Naive thymus-derived CD4-positive, alpha-beta T cell (primary cell): ENCODE measurements at regions not wholly inside any gene's neighbourhood (a gene's known extent, or its start where the extent isn't known, plus 50 kb on each side); places are given as distances from the start of the nearest gene placed in this dataset.
"Not testable (repeated sequence)": the region's sequence is repeated elsewhere in the genome, so short reads cannot be mapped to it uniquely, and the experiment has no call there.

Source experiments
- ATAC-seq: fragments of 150-1000 bp; cut with Tn5 transposase; 2 replicates; pipeline ENCODE4 v1.10.0; 2021; ENCODE audit warnings: mild to moderate bottlenecking, moderate library complexity
- CTCF ChIA-PET: fragments of 350-600 bp; sonication (Branson Sonifier 250); formaldehyde crosslinking; loops from one replicate; lab custom pipeline; 2021; ENCODE audit warnings: antibody characterized with exemption; lab: Charles Lee
- POLR2A ChIA-PET: fragments of 350-600 bp; sonication (Branson Sonifier 250); formaldehyde crosslinking; loops from one replicate; lab custom pipeline; 2021; ENCODE audit warnings: antibody characterized with exemption, inconsistent platforms; lab: Charles Lee
- DNase-seq, 9 donors: peaks; one replicate each; pipeline versions ENCODE4 v3.0.0 to v3.0.0-alpha.2; 2020 to 2022; ENCODE audit warnings: mixed read lengths in 1 of 9
- H3K27ac ChIP-seq: one replicate; pipeline ENCODE4 v1.7.0; 2013; ENCODE audit warnings: mild to moderate bottlenecking, low read depth, low read length, moderate library complexity
- H3K27me3 ChIP-seq, 2 donors: one replicate each; pipeline ENCODE4 v1.7.0; 2013; ENCODE audit warnings: low read length in 2 of 2, mild to moderate bottlenecking in 2 of 2, moderate library complexity in 2 of 2; ENCODE audit not compliant: control insufficient read depth in 2 of 2, insufficient read depth in 2 of 2
- H3K36me3 ChIP-seq, 3 experiments: 1 replicate in 2 of 3; 2 replicates in 1 of 3; pipeline ENCODE4 v1.7.0; 2013; ENCODE audit warnings: low read length in 3 of 3, mild to moderate bottlenecking in 3 of 3, moderate library complexity in 1 of 3; ENCODE audit not compliant: insufficient read depth in 3 of 3, control insufficient read depth in 2 of 3
- H3K4me1 ChIP-seq, 2 donors: one replicate each; pipeline ENCODE4 v1.7.0; 2013; ENCODE audit warnings: low read length in 2 of 2, mild to moderate bottlenecking in 2 of 2, moderate library complexity in 1 of 2; ENCODE audit not compliant: control insufficient read depth in 2 of 2, insufficient read depth in 2 of 2
- H3K4me3 ChIP-seq: 2 replicates; pipeline ENCODE4 v1.7.0; 2013; ENCODE audit warnings: mild to moderate bottlenecking, low read length
- H3K9me3 ChIP-seq, 3 experiments: 1 replicate in 2 of 3; 2 replicates in 1 of 3; pipeline ENCODE4 v1.7.0; 2013; ENCODE audit warnings: low read length in 3 of 3; ENCODE audit not compliant: control insufficient read depth in 2 of 3
- H3K27ac Mint-ChIP-seq, 9 donors: one replicate each; pipeline ENCODE4 v1.8.0; 2020 to 2022; ENCODE audit warnings: mixed read lengths in 9 of 9, mild to moderate bottlenecking in 8 of 9, moderate library complexity in 5 of 9, inconsistent platforms in 2 of 9
- H3K27me3 Mint-ChIP-seq, 5 donors: one replicate each; pipeline ENCODE4 v1.8.0; 2021 to 2022; ENCODE audit warnings: mixed read lengths in 5 of 5, mild to moderate bottlenecking in 1 of 5
- H3K36me3 Mint-ChIP-seq, 5 donors: one replicate each; pipeline ENCODE4 v1.8.0; 2020 to 2022; ENCODE audit warnings: mixed read lengths in 5 of 5, mild to moderate bottlenecking in 3 of 5, inconsistent platforms in 1 of 5
- H3K4me1 Mint-ChIP-seq, 7 donors: one replicate each; pipeline ENCODE4 v1.8.0; 2020 to 2022; ENCODE audit warnings: mixed read lengths in 7 of 7, mild to moderate bottlenecking in 3 of 7, inconsistent platforms in 1 of 7
- H3K4me3 Mint-ChIP-seq, 10 donors: one replicate each; pipeline ENCODE4 v1.8.0; 2020 to 2022; ENCODE audit warnings: mild to moderate bottlenecking in 10 of 10, mixed read lengths in 10 of 10, moderate library complexity in 6 of 10, inconsistent platforms in 2 of 10
- H3K9me3 Mint-ChIP-seq, 11 donors: one replicate each; pipeline ENCODE4 v1.8.0; 2020 to 2022; ENCODE audit warnings: mixed read lengths in 11 of 11, mild to moderate bottlenecking in 4 of 11, inconsistent platforms in 1 of 11, moderate library complexity in 1 of 11
- intact Hi-C, 2 donors: fragments of 100-400 bp; cut with micrococcal nuclease; formaldehyde crosslinking; loops; one replicate each; pipeline ENCODE4 v1.15.1; 2023

DNA sequence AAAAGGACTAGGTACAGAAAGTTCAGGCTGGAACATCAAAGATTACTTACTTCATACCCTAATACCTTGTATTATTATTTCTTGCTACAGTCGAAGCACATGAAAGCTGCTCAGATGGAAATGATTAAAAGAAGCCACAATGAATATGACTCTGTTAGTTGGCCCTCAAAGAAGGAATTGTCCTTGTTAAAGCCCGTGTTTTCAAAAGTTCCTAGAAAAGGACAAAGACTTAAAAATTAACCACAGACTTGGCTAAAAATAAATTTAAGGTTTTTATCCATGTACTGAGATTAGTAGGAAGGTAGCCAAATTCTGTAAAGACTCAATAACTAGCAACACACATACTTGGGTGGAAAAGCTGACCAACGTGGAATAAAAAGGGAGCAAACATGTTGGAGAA lies 251.0 kb upstream of the RARB start:
- H3K36me3 ChIP-seq: no peaks in the 10 kb centered on the region
- DNase-seq (no peak), ATAC-seq (no peak)
- Mint-ChIP-seq H3K9me3 (peaks cover 0 to 8% (median 1%) of the 10 kb centered on the region in 11 donors), H3K4me1 (no peaks in the 10 kb centered on the region), H3K36me3 (no peaks in the 10 kb centered on the region), H3K4me3 (no peak overlapping the region), H3K27ac (no peak overlapping the region), H3K27me3 (no peaks in the 10 kb centered on the region)
- intact Hi-C loops: no loop called here
- CTCF ChIA-PET: no interaction called here
- H3K9me3 ChIP-seq: no peaks in the 10 kb centered on the region
- no peak overlapping the region for H3K27ac ChIP-seq
- H3K4me3 ChIP-seq: no peak overlapping the region
- no peaks in the 10 kb centered on the region for H3K4me1 ChIP-seq
- no peaks in the 10 kb centered on the region for H3K27me3 ChIP-seq
- POLR2A ChIA-PET: no interaction called here

DNA sequence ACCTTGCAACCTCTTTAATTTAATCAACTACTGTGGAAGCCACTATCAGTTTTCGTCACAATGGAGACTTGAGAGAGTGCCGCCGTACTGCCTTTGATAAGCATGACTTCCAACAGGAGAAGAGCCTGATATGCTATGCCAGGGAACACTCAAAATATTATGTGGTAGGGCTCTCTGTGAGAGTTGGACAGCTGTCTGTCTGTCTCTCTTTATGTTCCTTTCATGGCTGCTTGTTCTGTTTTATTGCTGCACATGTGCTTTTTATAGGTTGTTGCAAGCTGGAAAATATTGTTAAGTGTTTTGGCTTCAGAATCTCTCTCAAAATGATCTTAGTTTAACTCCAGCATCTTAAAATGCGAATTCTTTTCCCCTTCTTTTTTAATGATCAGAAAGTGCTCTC lies 249.4 kb upstream of the RARB start:
- H3K27ac Mint-ChIP-seq: no peak overlapping the region
- no peak for DNase-seq
- ChIA-PET POLR2A (no interaction called here), CTCF (no interaction called here)
- Histone ChIP-seq H3K4me1 (no peaks in the 10 kb centered on the region), H3K4me3 (no peak overlapping the region), H3K27me3 (no peaks in the 10 kb centered on the region), H3K9me3 (no peaks in the 10 kb centered on the region), H3K27ac (no peak overlapping the region), H3K36me3 (no peaks in the 10 kb centered on the region)
- H3K4me1 Mint-ChIP-seq: no peaks in the 10 kb centered on the region
- H3K4me3 Mint-ChIP-seq: no peak overlapping the region
- no peaks in the 10 kb centered on the region for H3K27me3 Mint-ChIP-seq
- no peak for ATAC-seq
- intact Hi-C loops: no loop called here
- peaks cover 0 to 8% (median 4%) of the 10 kb centered on the region in 11 donors for H3K9me3 Mint-ChIP-seq
- H3K36me3 Mint-ChIP-seq: no peaks in the 10 kb centered on the region

DNA sequence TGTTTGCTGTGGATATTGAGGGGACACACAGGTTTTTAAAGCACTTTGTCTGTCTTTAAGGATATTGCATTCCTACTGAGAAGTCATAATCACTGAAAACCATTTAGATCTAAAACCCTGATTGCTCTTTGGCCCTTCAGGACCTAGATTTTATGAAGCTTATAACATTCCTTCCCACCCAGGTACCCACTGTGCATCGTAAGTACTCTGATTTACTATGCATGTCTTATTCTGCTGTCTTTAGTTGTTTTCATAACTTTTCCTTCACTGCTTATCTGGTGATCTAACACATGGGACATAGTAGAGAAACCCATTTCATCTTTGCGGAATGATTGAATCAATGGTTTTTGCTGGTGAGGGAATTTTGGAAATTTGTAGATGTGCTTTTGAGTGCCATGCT lies 247.0 kb upstream of the RARB start:
- H3K36me3 Mint-ChIP-seq: no peaks in the 10 kb centered on the region
- POLR2A ChIA-PET: no interaction called here
- no peak overlapping the region for H3K27ac Mint-ChIP-seq

DNA sequence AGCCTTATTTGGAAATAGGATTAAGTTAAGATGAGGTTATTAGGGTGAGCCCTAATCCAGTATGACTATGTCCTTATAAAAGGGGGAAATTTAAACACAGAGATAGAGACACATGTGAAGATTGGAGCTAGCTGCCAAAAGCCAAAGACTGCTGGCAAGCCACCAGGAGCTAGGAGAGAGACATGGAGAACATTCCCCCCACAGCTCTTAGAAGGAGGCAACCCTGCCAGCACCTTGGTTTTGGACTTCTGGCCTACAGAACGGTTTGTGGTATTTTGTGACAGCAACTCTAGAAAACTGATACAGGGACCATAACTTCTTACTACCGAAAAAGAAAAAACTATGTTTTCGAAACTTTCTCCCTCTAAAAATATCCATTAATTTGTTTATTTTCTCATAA lies 245.3 kb upstream of the RARB start:
- Histone ChIP-seq H3K36me3 (no peaks in the 10 kb centered on the region), H3K9me3 (no peaks in the 10 kb centered on the region), H3K27ac (no peak overlapping the region), H3K27me3 (no peaks in the 10 kb centered on the region), H3K4me3 (no peak overlapping the region), H3K4me1 (no peaks in the 10 kb centered on the region)
- H3K9me3 Mint-ChIP-seq: peaks cover 0 to 18% (median 3%) of the 10 kb centered on the region in 11 donors
- no peaks in the 10 kb centered on the region for H3K36me3 Mint-ChIP-seq
- no peak overlapping the region for H3K27ac Mint-ChIP-seq
- H3K27me3 Mint-ChIP-seq: no peaks in the 10 kb centered on the region
- POLR2A ChIA-PET: no interaction called here
- H3K4me3 Mint-ChIP-seq: no peak overlapping the region
- H3K4me1 Mint-ChIP-seq: no peaks in the 10 kb centered on the region
- intact Hi-C loops: no loop called here
- DNase-seq (no peak), ATAC-seq (no peak)
- CTCF ChIA-PET: no interaction called here

More for the DNA sequence above, 247.0 kb upstream of the RARB start:
- Histone ChIP-seq H3K4me1 (no peaks in the 10 kb centered on the region), H3K27ac (no peak overlapping the region), H3K27me3 (no peaks in the 10 kb centered on the region), H3K4me3 (no peak overlapping the region), H3K36me3 (no peaks in the 10 kb centered on the region), H3K9me3 (no peaks in the 10 kb centered on the region)
- intact Hi-C loops: no loop called here
- no peak overlapping the region for H3K4me3 Mint-ChIP-seq
- peaks cover 0 to 12% (median 4%) of the 10 kb centered on the region in 11 donors for H3K9me3 Mint-ChIP-seq
- DNase-seq (no peak), ATAC-seq (no peak)
- no peaks in the 10 kb centered on the region for H3K4me1 Mint-ChIP-seq
- no peaks in the 10 kb centered on the region for H3K27me3 Mint-ChIP-seq
- CTCF ChIA-PET: no interaction called here

DNA sequence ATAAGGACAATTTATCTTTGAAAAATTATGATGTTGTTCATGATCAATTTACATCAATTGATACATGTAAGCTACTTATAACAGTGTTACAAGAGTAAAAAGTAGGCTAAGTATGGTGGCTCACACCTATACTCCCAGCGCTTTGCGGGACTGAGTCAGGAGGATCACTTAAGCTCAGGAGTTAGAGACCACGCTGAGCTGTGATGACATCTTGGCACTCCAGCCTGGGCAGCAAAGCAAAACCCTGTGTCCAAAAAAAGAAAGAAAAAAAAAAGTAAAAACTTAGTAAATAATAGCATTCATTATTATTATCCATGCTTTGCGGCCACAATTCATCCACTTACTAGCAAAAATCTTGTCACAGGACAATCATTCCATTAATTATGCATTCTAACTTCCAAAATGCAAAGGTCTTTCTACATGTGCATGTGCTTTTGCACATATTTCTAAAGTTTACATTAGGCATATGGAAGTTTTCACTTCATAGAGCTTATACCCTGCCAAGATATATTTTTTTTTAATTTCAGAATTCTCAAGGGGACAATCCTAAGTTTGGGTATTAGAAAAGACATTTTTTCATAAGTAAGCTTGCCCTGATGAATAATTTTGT lies 243.3 kb upstream of the RARB start:
- Mint-ChIP-seq H3K36me3 (no peaks in the 10 kb centered on the region), H3K4me3 (no peak overlapping the region), H3K4me1 (no peaks in the 10 kb centered on the region), H3K27me3 (no peaks in the 10 kb centered on the region), H3K27ac (no peak overlapping the region), H3K9me3 (peaks cover 0 to 18% (median 3%) of the 10 kb centered on the region in 11 donors)
- Histone ChIP-seq H3K27me3 (no peaks in the 10 kb centered on the region), H3K4me3 (no peak overlapping the region), H3K36me3 (no peaks in the 10 kb centered on the region), H3K9me3 (no peaks in the 10 kb centered on the region), H3K4me1 (no peaks in the 10 kb centered on the region), H3K27ac (no peak overlapping the region)
- DNase-seq: no peak
- CTCF ChIA-PET: no interaction called here
- intact Hi-C loops: no loop called here
- ATAC-seq: no peak
- POLR2A ChIA-PET: no interaction called here

DNA sequence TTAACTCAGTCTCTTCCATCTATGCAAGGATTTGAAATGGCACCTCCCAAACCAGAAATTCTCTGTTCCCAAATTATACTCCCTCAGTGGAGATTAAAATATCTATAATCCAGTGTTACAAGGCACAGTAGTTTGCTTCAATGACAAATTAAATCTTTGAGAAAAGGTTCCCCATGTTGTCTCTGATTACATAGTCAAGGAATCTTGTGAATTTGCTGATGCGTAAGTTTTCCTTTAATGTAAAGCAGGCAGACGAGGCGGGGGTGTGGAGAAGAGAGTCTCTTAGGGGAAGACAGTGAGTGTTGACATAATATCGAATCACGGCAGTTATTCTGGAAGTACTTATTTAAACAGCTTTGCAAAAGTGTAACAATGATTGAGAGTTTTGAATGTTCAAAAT lies 236.4 kb upstream of the RARB start:
- Histone ChIP-seq H3K4me3 (no peak overlapping the region), H3K4me1 (no peaks in the 10 kb centered on the region), H3K27ac (no peak overlapping the region), H3K36me3 (no peaks in the 10 kb centered on the region), H3K9me3 (no peaks in the 10 kb centered on the region), H3K27me3 (no peaks in the 10 kb centered on the region)
- H3K9me3 Mint-ChIP-seq: peaks cover 0 to 6% (median 3%) of the 10 kb centered on the region in 11 donors
- no peaks in the 10 kb centered on the region for H3K36me3 Mint-ChIP-seq
- ChIA-PET CTCF (no interaction called here), POLR2A (no interaction called here)
- H3K27ac Mint-ChIP-seq: no peak overlapping the region
- H3K4me1 Mint-ChIP-seq: no peaks in the 10 kb centered on the region
- intact Hi-C loops: no loop called here
- H3K4me3 Mint-ChIP-seq: no peak overlapping the region
- ATAC-seq (no peak), DNase-seq (no peak)
- H3K27me3 Mint-ChIP-seq: no peaks in the 10 kb centered on the region

DNA sequence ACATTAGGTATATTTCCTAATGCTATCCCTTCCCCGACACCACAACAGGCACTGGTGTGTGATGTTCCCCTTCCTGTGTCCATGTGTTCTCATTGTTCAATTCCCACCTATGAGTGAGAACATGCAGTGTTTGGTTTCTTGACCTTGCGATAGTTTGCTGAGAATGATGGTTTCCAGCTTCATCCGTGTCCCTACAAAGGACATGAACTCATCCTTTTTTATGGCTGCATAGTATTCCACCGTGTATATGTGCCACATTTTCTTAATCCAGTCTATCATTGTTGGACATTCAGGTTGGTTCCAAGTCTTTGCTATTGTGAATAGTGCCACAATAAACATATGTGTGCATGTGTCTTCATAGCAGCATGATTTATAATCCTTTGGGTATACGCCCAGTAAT lies 228.5 kb upstream of the RARB start:
- ATAC-seq, intact Hi-C loops, H3K27ac Mint-ChIP-seq: not testable (repeated sequence)

More for the DNA sequence above, 228.5 kb upstream of the RARB start:
- H3K4me3 ChIP-seq, H3K4me1 ChIP-seq, CTCF ChIA-PET, H3K36me3 Mint-ChIP-seq, H3K27ac ChIP-seq, H3K4me3 Mint-ChIP-seq, H3K27me3 Mint-ChIP-seq, POLR2A ChIA-PET, H3K36me3 ChIP-seq, DNase-seq, H3K9me3 ChIP-seq, H3K4me1 Mint-ChIP-seq, H3K27me3 ChIP-seq: not testable (repeated sequence)
- H3K9me3 Mint-ChIP-seq: peaks cover 6 to 56% (median 27%) of the 10 kb centered on the region in 11 donors
